ENCODE measurements at regions not wholly inside any gene's neighbourhood (a gene's known extent, or its start where the extent isn't known, plus 50 kb on each side); places are given as distances from the start of the nearest gene placed in this dataset.

DNA sequence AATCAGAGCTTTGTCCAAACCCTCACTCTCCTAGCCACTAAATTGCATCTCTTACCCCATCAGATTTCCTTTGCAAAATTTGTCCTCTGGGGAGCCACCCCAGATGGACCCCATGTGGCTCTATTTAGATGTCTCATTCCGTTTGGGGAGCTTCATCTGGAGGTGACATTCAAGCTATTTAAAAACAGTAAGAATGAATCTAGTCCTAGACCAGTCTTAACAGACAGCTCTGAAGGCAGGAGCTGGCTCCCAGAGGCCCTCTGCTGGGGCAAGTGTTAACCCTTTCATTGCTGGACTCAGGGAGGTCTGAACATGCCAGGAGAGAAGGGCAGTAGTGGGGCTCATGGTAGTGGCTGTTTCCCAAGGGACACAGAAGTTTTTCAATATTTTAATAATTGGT is 59.2 kb downstream of the RPL37A start:
- TF ChIP-seq, protein P1, sequence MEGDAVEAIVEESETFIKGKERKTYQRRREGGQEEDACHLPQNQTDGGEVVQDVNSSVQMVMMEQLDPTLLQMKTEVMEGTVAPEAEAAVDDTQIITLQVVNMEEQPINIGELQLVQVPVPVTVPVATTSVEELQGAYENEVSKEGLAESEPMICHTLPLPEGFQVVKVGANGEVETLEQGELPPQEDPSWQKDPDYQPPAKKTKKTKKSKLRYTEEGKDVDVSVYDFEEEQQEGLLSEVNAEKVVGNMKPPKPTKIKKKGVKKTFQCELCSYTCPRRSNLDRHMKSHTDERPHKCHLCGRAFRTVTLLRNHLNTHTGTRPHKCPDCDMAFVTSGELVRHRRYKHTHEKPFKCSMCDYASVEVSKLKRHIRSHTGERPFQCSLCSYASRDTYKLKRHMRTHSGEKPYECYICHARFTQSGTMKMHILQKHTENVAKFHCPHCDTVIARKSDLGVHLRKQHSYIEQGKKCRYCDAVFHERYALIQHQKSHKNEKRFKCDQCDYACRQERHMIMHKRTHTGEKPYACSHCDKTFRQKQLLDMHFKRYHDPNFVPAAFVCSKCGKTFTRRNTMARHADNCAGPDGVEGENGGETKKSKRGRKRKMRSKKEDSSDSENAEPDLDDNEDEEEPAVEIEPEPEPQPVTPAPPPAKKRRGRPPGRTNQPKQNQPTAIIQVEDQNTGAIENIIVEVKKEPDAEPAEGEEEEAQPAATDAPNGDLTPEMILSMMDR (IDR thresholded peaks at IDR 0.05; ENCODE audit: low read depth, low read length): no peak
- H3K4me3 ChIP-seq (ENCODE audit: low read depth, low read length): no peak overlapping the region
- DNase-seq (ENCODE audit: low read depth, low spot score): no peak
- in situ Hi-C loops (cut with HindIII; ENCODE audit: low sequenced_read_pairs): no loop called here

DNA sequence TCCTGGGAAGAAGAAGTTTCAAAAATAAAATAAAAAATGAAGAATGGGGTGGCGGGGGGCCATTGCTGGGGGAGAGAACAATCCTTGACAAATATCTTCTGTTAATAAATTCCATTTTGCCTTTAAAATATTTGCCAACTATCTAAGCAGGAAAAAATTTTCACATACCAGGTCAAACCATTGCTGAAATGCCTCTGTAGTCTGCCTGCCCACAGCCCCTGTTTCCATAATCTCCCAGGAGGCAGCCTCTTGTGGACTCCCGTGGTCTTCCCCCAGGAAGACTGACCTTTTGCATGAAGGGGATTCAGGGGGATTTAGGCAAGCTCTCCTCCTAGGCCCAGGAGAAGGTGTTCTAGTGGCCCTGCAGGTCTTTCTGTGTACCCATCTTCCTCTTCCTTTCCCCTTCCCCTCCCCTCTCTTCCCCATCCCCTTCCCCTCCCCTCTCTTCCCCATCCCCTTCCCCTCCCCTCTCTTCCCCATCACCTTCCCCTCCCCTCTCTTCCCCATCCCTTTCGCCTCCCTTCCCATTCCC is 61.0 kb downstream of the RPL37A start:
- TF ChIP-seq, protein P1 (IDR thresholded peaks at IDR 0.05; ENCODE audit: low read depth, low read length): no peak
- no peak overlapping the region for H3K4me3 ChIP-seq (ENCODE audit: low read depth, low read length)
- DNase-seq (ENCODE audit: low read depth, low spot score): peak; percentile 38
- in situ Hi-C loops (cut with HindIII; ENCODE audit: low sequenced_read_pairs): no loop called here

DNA sequence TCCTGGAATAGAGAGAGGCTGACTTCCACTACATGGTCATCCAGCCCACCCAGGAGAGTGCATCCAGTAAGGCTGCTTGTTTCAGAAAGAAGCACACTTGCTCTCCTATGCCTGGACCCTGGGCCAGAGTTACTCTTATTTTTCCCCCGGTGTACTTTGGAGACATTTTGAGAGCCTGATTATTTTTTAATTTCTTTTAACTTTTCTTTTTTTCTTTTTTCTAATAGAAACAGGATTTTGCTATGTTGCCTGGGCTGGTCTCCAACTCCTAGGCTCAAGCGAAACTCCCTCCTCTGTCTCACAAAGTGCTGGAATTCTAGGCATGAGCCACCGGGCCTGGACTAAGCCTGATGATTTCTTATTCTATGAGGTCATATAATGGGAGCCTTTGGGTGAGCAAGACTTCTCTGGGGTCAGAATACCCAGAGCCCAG is 62.2 kb downstream of the RPL37A start:
- DNase-seq (ENCODE audit: low read depth, low spot score): peak; percentile 72
- in situ Hi-C loops (cut with HindIII; ENCODE audit: low sequenced_read_pairs): no loop called here
- H3K4me3 ChIP-seq (ENCODE audit: low read depth, low read length): no peak overlapping the region
- TF ChIP-seq, protein P1 (IDR thresholded peaks at IDR 0.05; ENCODE audit: low read depth, low read length): no peak

- H3K4me3 ChIP-seq (ENCODE audit: low read depth, low read length): no peak overlapping the region
- DNase-seq (ENCODE audit: low read depth, low spot score): no peak
- TF ChIP-seq, protein P1 (IDR thresholded peaks at IDR 0.05; ENCODE audit: low read depth, low read length): no peak
- in situ Hi-C loops (cut with HindIII; ENCODE audit: low sequenced_read_pairs): no loop called here
Measured at GRCh38 chr2:216562696-216563435, 64.2 kb downstream of the RPL37A start.

DNA sequence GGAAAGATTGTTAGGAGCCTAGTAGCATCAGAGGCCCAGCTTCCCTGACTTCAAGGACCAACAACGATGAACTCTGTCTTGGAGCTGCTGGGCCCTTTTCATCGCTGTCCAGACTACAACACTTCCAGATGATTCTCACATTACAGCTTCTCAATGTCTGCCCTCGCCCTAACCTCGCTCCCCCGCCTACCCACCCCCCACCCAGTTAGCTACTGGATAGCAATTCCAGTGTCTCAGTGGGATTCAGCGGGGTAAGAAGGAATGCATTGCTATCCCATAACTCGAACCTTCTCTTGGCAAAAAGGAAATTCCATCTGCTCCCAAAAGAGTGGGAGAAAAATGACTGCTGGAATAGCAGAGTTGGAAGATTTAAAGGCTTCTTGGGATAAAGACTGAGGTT is 65.0 kb downstream of the RPL37A start:
- in situ Hi-C loops (cut with HindIII; ENCODE audit: low sequenced_read_pairs): no loop called here
- H3K4me3 ChIP-seq (ENCODE audit: low read depth, low read length): no peak overlapping the region
- TF ChIP-seq, protein P1 (IDR thresholded peaks at IDR 0.05; ENCODE audit: low read depth, low read length): no peak
- peak; percentile 31 for DNase-seq (ENCODE audit: low read depth, low spot score)

- in situ Hi-C loops (cut with HindIII; ENCODE audit: low sequenced_read_pairs): no loop called here
- H3K4me3 ChIP-seq (ENCODE audit: low read depth, low read length): no peak overlapping the region
- DNase-seq (ENCODE audit: low read depth, low spot score): no peak
- TF ChIP-seq, protein P1 (IDR thresholded peaks at IDR 0.05; ENCODE audit: low read depth, low read length): no peak
Measured at GRCh38 chr2:216564611-216565010, 66.0 kb downstream of the RPL37A start.
